ENCODE measurements at regions not wholly inside any gene's neighbourhood (a gene's known extent, or its start where the extent isn't known, plus 50 kb on each side); places are given as distances from the start of the nearest gene placed in this dataset.

- DNase-seq (ENCODE audit: low read depth, low spot score) = no peak
- no peak overlapping the region for H3K4me3 Mint-ChIP-seq
- H3K9me3 Mint-ChIP-seq = peaks cover 3% of the 10 kb centered on the region
- H3K27me3 Mint-ChIP-seq (ENCODE audit: low read depth) = peaks cover 3% of the 10 kb centered on the region
- no peaks in the 10 kb centered on the region for H3K36me3 Mint-ChIP-seq (ENCODE audit: low read depth)
- TF ChIP-seq CTCF (conservative IDR thresholded peaks at IDR 0.05) = no peak
- H3K4me1 Mint-ChIP-seq = no peaks in the 10 kb centered on the region
- no peak overlapping the region for H3K27ac Mint-ChIP-seq (ENCODE audit: unreplicated experiment)
Observed at GRCh38 chr12:46671102-46671501, 154.7 kb downstream of the SLC38A4 start.

GRCh38 chr12:46670636-46671035 lies 155.2 kb downstream of the SLC38A4 start:
- Mint-ChIP-seq H3K9me3 (peaks cover 3% of the 10 kb centered on the region), H3K4me1 (no peaks in the 10 kb centered on the region), H3K27me3 (ENCODE audit: low read depth) (peaks cover 3% of the 10 kb centered on the region), H3K36me3 (ENCODE audit: low read depth) (no peaks in the 10 kb centered on the region), H3K4me3 (no peak overlapping the region), H3K27ac (ENCODE audit: unreplicated experiment) (no peak overlapping the region)
- DNase-seq (ENCODE audit: low read depth, low spot score) = no peak
- no peak for TF ChIP-seq CTCF (conservative IDR thresholded peaks at IDR 0.05)

- no peak for DNase-seq (ENCODE audit: low read depth, low spot score)
- Mint-ChIP-seq H3K4me3 (no peak overlapping the region), H3K4me1 (peaks cover 4% of the 10 kb centered on the region), H3K36me3 (ENCODE audit: low read depth) (no peaks in the 10 kb centered on the region), H3K27me3 (ENCODE audit: low read depth) (peaks cover 3% of the 10 kb centered on the region), H3K9me3 (peaks cover 3% of the 10 kb centered on the region), H3K27ac (ENCODE audit: unreplicated experiment) (no peak overlapping the region)
- TF ChIP-seq CTCF (conservative IDR thresholded peaks at IDR 0.05) = no peak
Observed at GRCh38 chr12:46669720-46670119, 156.1 kb downstream of the SLC38A4 start.

- Mint-ChIP-seq H3K4me3 (no peak overlapping the region), H3K27ac (ENCODE audit: unreplicated experiment) (no peak overlapping the region), H3K36me3 (ENCODE audit: low read depth) (no peaks in the 10 kb centered on the region), H3K9me3 (peaks cover 3% of the 10 kb centered on the region), H3K4me1 (peaks cover 5% of the 10 kb centered on the region), H3K27me3 (ENCODE audit: low read depth) (no peaks in the 10 kb centered on the region)
- no peak for DNase-seq (ENCODE audit: low read depth, low spot score)
- no peak for TF ChIP-seq CTCF (conservative IDR thresholded peaks at IDR 0.05)
Observed at GRCh38 chr12:46667551-46667950, 158.2 kb downstream of the SLC38A4 start.

- Mint-ChIP-seq H3K9me3 (peaks cover 3% of the 10 kb centered on the region), H3K27me3 (ENCODE audit: low read depth) (no peaks in the 10 kb centered on the region), H3K4me1 (peaks cover 23% of the 10 kb centered on the region), H3K27ac (ENCODE audit: unreplicated experiment) (no peak overlapping the region), H3K4me3 (no peak overlapping the region), H3K36me3 (ENCODE audit: low read depth) (no peaks in the 10 kb centered on the region)
- TF ChIP-seq CTCF (conservative IDR thresholded peaks at IDR 0.05) = no peak
- no peak for DNase-seq (ENCODE audit: low read depth, low spot score)
Observed at GRCh38 chr12:46664761-46665287, 161.0 kb downstream of the SLC38A4 start.

GRCh38 chr12:46663318-46663717 lies 162.5 kb downstream of the SLC38A4 start:
- no peak overlapping the region for H3K27ac Mint-ChIP-seq (ENCODE audit: unreplicated experiment)
- no peaks in the 10 kb centered on the region for H3K27me3 Mint-ChIP-seq (ENCODE audit: low read depth)
- no peaks in the 10 kb centered on the region for H3K36me3 Mint-ChIP-seq (ENCODE audit: low read depth)
- H3K4me1 Mint-ChIP-seq = peaks cover 32% of the 10 kb centered on the region
- no peak overlapping the region for H3K4me3 Mint-ChIP-seq
- H3K9me3 Mint-ChIP-seq = no peaks in the 10 kb centered on the region
- DNase-seq (ENCODE audit: low read depth, low spot score) = no peak
- TF ChIP-seq CTCF (conservative IDR thresholded peaks at IDR 0.05) = no peak
